Neural cell (in vitro differentiated cells): ENCODE measurements at regions not wholly inside any gene's neighbourhood (a gene's known extent, or its start where the extent isn't known, plus 50 kb on each side); places are given as distances from the start of the nearest gene placed in this dataset.

Experiments
- EP300 ChIP-seq: fragments of 450-650 bp; conservative IDR thresholded peaks from 2 replicates; pipeline ENCODE4 v1.6.1; 2014; ENCODE audit warnings: antibody characterized with exemption, mild to moderate bottlenecking, moderate library complexity; ENCODE audit not compliant: poor library complexity, severe bottlenecking
- EZH2 ChIP-seq: fragments of 200-600, 300-800 bp; shearing (Covaris generic), sonication (generic); IDR thresholded peaks from 2 replicates; pipeline ENCODE4 v1.6.1; 2014; ENCODE audit warnings: antibody characterized with exemption, low read length, borderline replicate concordance, mild to moderate bottlenecking; ENCODE audit not compliant: insufficient read depth, poor library complexity, severe bottlenecking
- POLR2AphosphoS5 ChIP-seq: IDR thresholded peaks from 2 replicates; pipeline ENCODE4 v1.6.1; 2012
- RAD21 ChIP-seq: fragments of 450-650 bp; conservative IDR thresholded peaks from 2 replicates; pipeline ENCODE4 v1.6.1; 2014; ENCODE audit warnings: antibody characterized with exemption, mild to moderate bottlenecking, moderate library complexity
- SMC3 ChIP-seq: fragments of 450-650 bp; conservative IDR thresholded peaks from 2 replicates; pipeline ENCODE4 v1.6.1; 2014; ENCODE audit warnings: antibody characterized with exemption, mild to moderate bottlenecking, moderate library complexity; ENCODE audit not compliant: poor library complexity
- TF ChIP-seq, protein P1 (sequence below): fragments of 450-650 bp; IDR thresholded peaks from 2 replicates; pipeline ENCODE4 v1.5.1; 2014; ENCODE audit warnings: antibody characterized with exemption, mild to moderate bottlenecking, moderate library complexity; ENCODE audit not compliant: poor library complexity, severe bottlenecking
- TF ChIP-seq, protein P2 (sequence below): IDR thresholded peaks from 2 replicates; pipeline ENCODE4 v1.6.1; 2012; ENCODE audit warnings: borderline replicate concordance

DNA sequence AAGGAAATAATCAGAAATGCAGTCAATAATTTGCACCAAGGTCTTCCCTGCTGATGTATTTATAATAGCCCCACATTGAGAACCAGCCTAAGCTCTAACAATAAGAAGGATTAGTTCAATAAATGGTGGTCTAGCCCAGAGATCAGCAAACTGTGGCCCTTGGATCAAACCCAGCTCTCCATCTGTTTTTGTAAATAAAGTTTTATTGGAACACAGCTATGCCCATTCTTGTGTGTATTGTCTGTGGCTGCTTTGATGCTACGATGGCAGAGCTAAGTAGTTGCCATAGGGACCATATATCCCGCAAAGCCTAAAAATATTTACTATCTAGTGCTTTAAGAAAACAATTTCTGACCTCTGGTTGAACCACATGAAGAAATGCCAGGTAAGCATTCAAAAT, 154.9 kb downstream of the EMX2 start:
- TF ChIP-seq SMC3 (no peak), EP300 (no peak), EZH2 (no peak), POLR2AphosphoS5 (no peak), RAD21 (no peak)
- TF ChIP-seq, protein P1, sequence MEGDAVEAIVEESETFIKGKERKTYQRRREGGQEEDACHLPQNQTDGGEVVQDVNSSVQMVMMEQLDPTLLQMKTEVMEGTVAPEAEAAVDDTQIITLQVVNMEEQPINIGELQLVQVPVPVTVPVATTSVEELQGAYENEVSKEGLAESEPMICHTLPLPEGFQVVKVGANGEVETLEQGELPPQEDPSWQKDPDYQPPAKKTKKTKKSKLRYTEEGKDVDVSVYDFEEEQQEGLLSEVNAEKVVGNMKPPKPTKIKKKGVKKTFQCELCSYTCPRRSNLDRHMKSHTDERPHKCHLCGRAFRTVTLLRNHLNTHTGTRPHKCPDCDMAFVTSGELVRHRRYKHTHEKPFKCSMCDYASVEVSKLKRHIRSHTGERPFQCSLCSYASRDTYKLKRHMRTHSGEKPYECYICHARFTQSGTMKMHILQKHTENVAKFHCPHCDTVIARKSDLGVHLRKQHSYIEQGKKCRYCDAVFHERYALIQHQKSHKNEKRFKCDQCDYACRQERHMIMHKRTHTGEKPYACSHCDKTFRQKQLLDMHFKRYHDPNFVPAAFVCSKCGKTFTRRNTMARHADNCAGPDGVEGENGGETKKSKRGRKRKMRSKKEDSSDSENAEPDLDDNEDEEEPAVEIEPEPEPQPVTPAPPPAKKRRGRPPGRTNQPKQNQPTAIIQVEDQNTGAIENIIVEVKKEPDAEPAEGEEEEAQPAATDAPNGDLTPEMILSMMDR, result no peak
- TF ChIP-seq, protein P2, sequence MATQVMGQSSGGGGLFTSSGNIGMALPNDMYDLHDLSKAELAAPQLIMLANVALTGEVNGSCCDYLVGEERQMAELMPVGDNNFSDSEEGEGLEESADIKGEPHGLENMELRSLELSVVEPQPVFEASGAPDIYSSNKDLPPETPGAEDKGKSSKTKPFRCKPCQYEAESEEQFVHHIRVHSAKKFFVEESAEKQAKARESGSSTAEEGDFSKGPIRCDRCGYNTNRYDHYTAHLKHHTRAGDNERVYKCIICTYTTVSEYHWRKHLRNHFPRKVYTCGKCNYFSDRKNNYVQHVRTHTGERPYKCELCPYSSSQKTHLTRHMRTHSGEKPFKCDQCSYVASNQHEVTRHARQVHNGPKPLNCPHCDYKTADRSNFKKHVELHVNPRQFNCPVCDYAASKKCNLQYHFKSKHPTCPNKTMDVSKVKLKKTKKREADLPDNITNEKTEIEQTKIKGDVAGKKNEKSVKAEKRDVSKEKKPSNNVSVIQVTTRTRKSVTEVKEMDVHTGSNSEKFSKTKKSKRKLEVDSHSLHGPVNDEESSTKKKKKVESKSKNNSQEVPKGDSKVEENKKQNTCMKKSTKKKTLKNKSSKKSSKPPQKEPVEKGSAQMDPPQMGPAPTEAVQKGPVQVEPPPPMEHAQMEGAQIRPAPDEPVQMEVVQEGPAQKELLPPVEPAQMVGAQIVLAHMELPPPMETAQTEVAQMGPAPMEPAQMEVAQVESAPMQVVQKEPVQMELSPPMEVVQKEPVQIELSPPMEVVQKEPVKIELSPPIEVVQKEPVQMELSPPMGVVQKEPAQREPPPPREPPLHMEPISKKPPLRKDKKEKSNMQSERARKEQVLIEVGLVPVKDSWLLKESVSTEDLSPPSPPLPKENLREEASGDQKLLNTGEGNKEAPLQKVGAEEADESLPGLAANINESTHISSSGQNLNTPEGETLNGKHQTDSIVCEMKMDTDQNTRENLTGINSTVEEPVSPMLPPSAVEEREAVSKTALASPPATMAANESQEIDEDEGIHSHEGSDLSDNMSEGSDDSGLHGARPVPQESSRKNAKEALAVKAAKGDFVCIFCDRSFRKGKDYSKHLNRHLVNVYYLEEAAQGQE, result no peak
